ENCODE measurements at regions not wholly inside any gene's neighbourhood (a gene's known extent, or its start where the extent isn't known, plus 50 kb on each side); places are given as distances from the start of the nearest gene placed in this dataset.

GRCh38 chr1:219072329-219072728 lies 101.3 kb upstream of the LYPLAL1 start:
- Histone ChIP-seq H3K9me3 (ENCODE audit: control insufficient read depth in 1 of 2, insufficient read depth in 1 of 2, low read depth in 1 of 2, low read length in 2 of 2) (no peaks in the 10 kb centered on the region), H3K4me3 (replicated peaks in 1 of 2; ENCODE audit: low read depth in 1 of 2, low read length in 2 of 2) (no peak overlapping the region), H3K36me3 (ENCODE audit: control insufficient read depth in 1 of 2, insufficient read depth in 2 of 2, low read length in 2 of 2) (no peaks in the 10 kb centered on the region), H3K4me1 (ENCODE audit: control insufficient read depth in 1 of 2, insufficient read depth in 2 of 2, low read length in 2 of 2) (0 out of 4 replicates have a peak, but pooled peaks cover 0 to under 1% of the 10 kb centered on the region in 2 experiments), H4K20me1 (ENCODE audit: insufficient read depth) (no peaks in the 10 kb centered on the region), H3K9ac (ENCODE audit: low read length) (no peak overlapping the region), H3K27me3 (ENCODE audit: insufficient read depth, low read length) (no peaks in the 10 kb centered on the region), H3K79me2 (ENCODE audit: insufficient read depth, low read length) (no peaks in the 10 kb centered on the region), H3K9me2 (ENCODE audit: insufficient read depth) (no peaks in the 10 kb centered on the region), H3K4me2 (ENCODE audit: low read length) (no peak overlapping the region), H2AFZ (ENCODE audit: low read depth, low read length, poor library complexity, severe bottlenecking) (no peak overlapping the region), H3K27ac (ENCODE audit: low read depth, low read length) (no peak overlapping the region)
- ChIA-PET CTCF (no interaction called here), RAD21 (ENCODE audit: low non-redundant PET in 1 of 2, low total read pairs in 2 of 2, uncharacterized antibody in 2 of 2, unreplicated experiment in 2 of 2) (no interaction called here), POLR2A (no interaction called here)
- no TSS peak for BruUV-seq (replicated peaks)
- TF ChIP-seq TCF7L2 (IDR thresholded peaks at IDR 0.05; ENCODE audit: borderline replicate concordance, extremely low read depth, insufficient read depth, insufficient read length) (no peak), ZBTB33 (IDR thresholded peaks at IDR 0.05; ENCODE audit: extremely low read depth, insufficient replicate concordance, low read length) (no peak), MAX (IDR thresholded peaks at IDR 0.05) (no peak), ELF1 (IDR thresholded peaks at IDR 0.05; ENCODE audit: borderline replicate concordance, low read depth) (no peak)
- intact Hi-C loops (cut with micrococcal nuclease), result no loop called here
- ATAC-seq (no peak), DNase-seq (ENCODE audit: low read depth, low spot score) (no peak)

GRCh38 chr1:219074084-219074728 lies 99.5 kb upstream of the LYPLAL1 start:
- no peak overlapping the region for H2AFZ ChIP-seq (ENCODE audit: low read depth, low read length, poor library complexity, severe bottlenecking)
- no TSS peak for BruUV-seq (replicated peaks)
- H3K4me3 ChIP-seq (replicated peaks in 1 of 2; ENCODE audit: low read depth in 1 of 2, low read length in 2 of 2), result no peak overlapping the region
- no peaks in the 10 kb centered on the region for H3K4me1 ChIP-seq (ENCODE audit: control insufficient read depth in 1 of 2, insufficient read depth in 2 of 2, low read length in 2 of 2)
- no peaks in the 10 kb centered on the region for H3K36me3 ChIP-seq (ENCODE audit: control insufficient read depth in 1 of 2, insufficient read depth in 2 of 2, low read length in 2 of 2)
- intact Hi-C loops (cut with micrococcal nuclease), result no loop called here
- H3K27me3 ChIP-seq (ENCODE audit: insufficient read depth, low read length), result no peaks in the 10 kb centered on the region
- DNase-seq (ENCODE audit: low read depth, low spot score) (no peak), ATAC-seq (no peak)
- H3K9me2 ChIP-seq (ENCODE audit: insufficient read depth), result no peaks in the 10 kb centered on the region
- CTCF ChIA-PET, result no interaction called here
- RAD21 ChIA-PET (ENCODE audit: low non-redundant PET in 1 of 2, low total read pairs in 2 of 2, uncharacterized antibody in 2 of 2, unreplicated experiment in 2 of 2), result no interaction called here
- H3K79me2 ChIP-seq (ENCODE audit: insufficient read depth, low read length), result no peaks in the 10 kb centered on the region
- H3K9me3 ChIP-seq (ENCODE audit: control insufficient read depth in 1 of 2, insufficient read depth in 1 of 2, low read depth in 1 of 2, low read length in 2 of 2), result no peaks in the 10 kb centered on the region
- no peaks in the 10 kb centered on the region for H4K20me1 ChIP-seq (ENCODE audit: insufficient read depth)
- H3K9ac ChIP-seq (ENCODE audit: low read length), result no peak overlapping the region
- POLR2A ChIA-PET, result no interaction called here
- no peak overlapping the region for H3K27ac ChIP-seq (ENCODE audit: low read depth, low read length)
- H3K4me2 ChIP-seq (ENCODE audit: low read length), result no peak overlapping the region
- TF ChIP-seq CTCF (IDR thresholded peaks at IDR 0.05 in 2 of 3, conservative IDR thresholded peaks at IDR 0.05 in 1 of 3; ENCODE audit: borderline replicate concordance in 1 of 3, insufficient read depth in 1 of 3, low read depth in 2 of 3, low read length in 2 of 3) (no peak), CBX3 (IDR thresholded peaks at IDR 0.05; ENCODE audit: low read depth) (no peak), JUND (IDR thresholded peaks at IDR 0.05) (no peak), ZFX (IDR thresholded peaks at IDR 0.05) (no peak), EZH2phosphoT487 (IDR thresholded peaks at IDR 0.05; ENCODE audit: borderline replicate concordance) (no peak), SIN3A (IDR thresholded peaks at IDR 0.05; ENCODE audit: low read depth) (no peak), SP1 (IDR thresholded peaks at IDR 0.05; ENCODE audit: low read depth) (no peak), POLR2A (IDR thresholded peaks at IDR 0.05; ENCODE audit: borderline replicate concordance, extremely low read depth, insufficient read depth, insufficient read length) (no peak), POLR2AphosphoS5 (IDR thresholded peaks at IDR 0.05; ENCODE audit: low read depth, low read length) (no peak), ZNF274 (IDR thresholded peaks at IDR 0.05; ENCODE audit: low read depth, low read length) (no peak), EGR1 (IDR thresholded peaks at IDR 0.05; ENCODE audit: low read depth) (no peak), ZBTB33 (IDR thresholded peaks at IDR 0.05; ENCODE audit: extremely low read depth, insufficient replicate concordance, low read length) (no peak)
